ENCODE measurements at regions not wholly inside any gene's neighbourhood (a gene's known extent, or its start where the extent isn't known, plus 50 kb on each side); places are given as distances from the start of the nearest gene placed in this dataset.

DNA sequence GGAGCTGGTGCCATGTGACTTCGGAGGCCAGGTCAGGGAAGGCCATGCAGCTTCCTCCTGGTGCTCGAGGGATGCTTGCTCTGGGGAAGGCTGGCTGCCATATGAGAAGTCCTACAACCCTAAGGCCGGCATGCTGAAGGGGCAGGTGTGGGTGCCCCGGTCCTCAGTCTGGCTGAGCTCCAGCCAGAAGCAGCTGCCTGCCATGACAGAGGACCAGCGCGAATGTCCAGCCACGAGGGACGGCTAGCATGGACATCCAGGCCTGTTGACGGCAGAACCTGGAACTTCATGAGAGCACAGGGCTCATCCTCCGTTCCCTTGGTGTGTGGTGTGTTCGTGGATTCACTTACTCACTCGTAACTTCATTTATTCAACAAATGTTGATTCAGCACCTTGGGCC, 140.6 kb downstream of the IRF8 start:
- ATAC-seq = no peak
- Histone ChIP-seq H3K27ac (no peak overlapping the region), H3K9me3 (no peaks in the 10 kb centered on the region), H3K4me2 (no peak overlapping the region), H3K4me3 (no peak overlapping the region), H3K4me1 (no peaks in the 10 kb centered on the region)
- CTCF ChIA-PET = interaction anchor here (2.7 kb wide), 1 partner anchor 478 kb away, joined by 6 read pairs; no protein-coding TSS in a partner anchor
- TF ChIP-seq ZNF302 (CRISPR knock-in tag; IDR thresholded peaks at IDR 0.05) (no peak), GATA3 (IDR thresholded peaks at IDR 0.05; ENCODE audit: borderline replicate concordance) (no peak)
- 45% methylated on average over 12 of the region's 12 CpGs for WGBS (ENCODE audit: missing lambda C conversion rate)
- no peak for FAIRE-seq
- no peak for DNase-seq (ENCODE audit: low read depth in 1 of 2, low spot score in 1 of 2)
- POLR2A ChIA-PET = no interaction called here

DNA sequence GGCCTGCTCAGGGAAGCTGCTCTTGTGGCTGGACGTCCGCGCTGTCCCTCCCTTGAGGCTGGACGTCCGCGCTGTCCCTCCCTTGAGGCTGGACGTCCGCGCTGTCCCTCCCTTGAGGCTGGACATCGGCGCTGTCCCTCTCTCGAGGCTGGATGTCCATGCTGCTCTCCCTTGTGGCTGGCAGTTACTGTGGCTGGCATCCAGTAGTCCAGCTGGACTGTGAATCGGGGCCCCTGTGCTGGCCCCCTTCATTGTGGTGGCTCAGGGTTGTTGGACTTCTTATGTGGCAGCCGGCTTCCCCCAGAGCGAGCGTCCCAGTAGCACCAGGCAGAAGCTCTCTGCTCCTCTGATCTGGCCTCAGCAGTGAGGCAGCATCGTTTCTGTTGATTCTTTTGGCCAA, 141.5 kb downstream of the IRF8 start:
- FAIRE-seq (no peak), ATAC-seq (no peak), DNase-seq (ENCODE audit: low read depth in 1 of 2, low spot score in 1 of 2) (no peak)
- Histone ChIP-seq H3K27ac (no peak overlapping the region), H3K4me2 (no peak overlapping the region), H3K9me3 (no peaks in the 10 kb centered on the region), H3K4me1 (no peaks in the 10 kb centered on the region), H3K4me3 (no peak overlapping the region)
- TF ChIP-seq HEYL (CRISPR knock-in tag; IDR thresholded peaks at IDR 0.05) (no peak), CEBPB (IDR thresholded peaks at IDR 0.05) (no peak), CHD4 (IDR thresholded peaks at IDR 0.05; ENCODE audit: borderline replicate concordance) (no peak), ZNF302 (CRISPR knock-in tag; IDR thresholded peaks at IDR 0.05) (no peak), JUN (IDR thresholded peaks at IDR 0.05) (no peak), CHD2 (IDR thresholded peaks at IDR 0.05; ENCODE audit: low read length, partially characterized antibody) (no peak), CBX8 (IDR thresholded peaks at IDR 0.05) (no peak), ZFP36 (IDR thresholded peaks at IDR 0.05; ENCODE audit: borderline replicate concordance, partially characterized antibody) (no peak), RARB (CRISPR knock-in tag; IDR thresholded peaks at IDR 0.05) (no peak), SMC3 (IDR thresholded peaks at IDR 0.05) (no peak), HOXB13 (CRISPR knock-in tag; IDR thresholded peaks at IDR 0.05; ENCODE audit: low read depth) (no peak), NR3C1 (IDR thresholded peaks at IDR 0.05) (no peak), PHF8 (IDR thresholded peaks at IDR 0.05; ENCODE audit: borderline replicate concordance, low read depth) (no peak), TFCP2L1 (CRISPR knock-in tag; IDR thresholded peaks at IDR 0.05) (no peak), ZSCAN20 (CRISPR knock-in tag; IDR thresholded peaks at IDR 0.05) (no peak), ZC3H11A (IDR thresholded peaks at IDR 0.05) (no peak), RAD21 (conservative IDR thresholded peaks at IDR 0.05 in 1 of 2, IDR thresholded peaks at IDR 0.05 in 1 of 2) (no peak)
- TF ChIP-seq, protein P1, sequence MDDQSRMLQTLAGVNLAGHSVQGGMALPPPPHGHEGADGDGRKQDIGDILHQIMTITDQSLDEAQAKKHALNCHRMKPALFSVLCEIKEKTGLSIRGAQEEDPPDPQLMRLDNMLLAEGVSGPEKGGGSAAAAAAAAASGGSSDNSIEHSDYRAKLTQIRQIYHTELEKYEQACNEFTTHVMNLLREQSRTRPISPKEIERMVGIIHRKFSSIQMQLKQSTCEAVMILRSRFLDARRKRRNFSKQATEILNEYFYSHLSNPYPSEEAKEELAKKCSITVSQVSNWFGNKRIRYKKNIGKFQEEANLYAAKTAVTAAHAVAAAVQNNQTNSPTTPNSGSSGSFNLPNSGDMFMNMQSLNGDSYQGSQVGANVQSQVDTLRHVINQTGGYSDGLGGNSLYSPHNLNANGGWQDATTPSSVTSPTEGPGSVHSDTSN (IDR thresholded peaks at IDR 0.05) = no peak
- TF ChIP-seq, protein P2, sequence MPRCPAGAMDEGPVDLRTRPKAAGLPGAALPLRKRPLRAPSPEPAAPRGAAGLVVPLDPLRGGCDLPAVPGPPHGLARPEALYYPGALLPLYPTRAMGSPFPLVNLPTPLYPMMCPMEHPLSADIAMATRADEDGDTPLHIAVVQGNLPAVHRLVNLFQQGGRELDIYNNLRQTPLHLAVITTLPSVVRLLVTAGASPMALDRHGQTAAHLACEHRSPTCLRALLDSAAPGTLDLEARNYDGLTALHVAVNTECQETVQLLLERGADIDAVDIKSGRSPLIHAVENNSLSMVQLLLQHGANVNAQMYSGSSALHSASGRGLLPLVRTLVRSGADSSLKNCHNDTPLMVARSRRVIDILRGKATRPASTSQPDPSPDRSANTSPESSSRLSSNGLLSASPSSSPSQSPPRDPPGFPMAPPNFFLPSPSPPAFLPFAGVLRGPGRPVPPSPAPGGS (IDR thresholded peaks at IDR 0.05) = no peak
- CTCF ChIA-PET = interaction anchor here (0.6 to 2.7 kb wide), 7 partner anchors 12 to 479 kb away, joined by 3 to 6 read pairs (median 4); no protein-coding TSS in a partner anchor
- 49% methylated on average over 12 of the region's 17 CpGs for WGBS (ENCODE audit: missing lambda C conversion rate)
- POLR2A ChIA-PET = no interaction called here

DNA sequence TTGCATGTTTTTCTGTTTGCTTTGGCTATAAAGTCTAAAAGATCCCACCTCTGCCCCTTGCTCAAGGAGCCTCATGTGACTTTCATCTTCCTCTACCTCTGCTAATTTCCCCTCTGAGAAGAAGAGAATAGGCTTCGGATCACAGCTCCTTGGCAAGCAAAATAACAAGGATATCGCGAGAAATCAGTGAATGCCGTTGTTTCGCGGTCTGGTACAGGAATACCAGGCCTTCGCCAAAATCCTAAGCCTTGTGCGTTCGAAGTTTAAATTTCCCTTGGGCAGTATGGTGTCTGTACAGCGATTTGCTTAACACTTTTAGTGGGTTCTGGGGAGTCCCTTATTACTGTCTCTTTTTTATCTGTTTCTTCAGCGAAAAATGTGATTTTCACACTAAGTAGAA, 142.3 kb downstream of the IRF8 start:
- POLR2A ChIA-PET = no interaction called here
- H3K9me3 ChIP-seq = no peaks in the 10 kb centered on the region
- CTCF ChIA-PET = interaction anchor here (0.7 to 2.7 kb wide), 7 partner anchors 13 to 479 kb away, joined by 3 to 6 read pairs (median 4); no protein-coding TSS in a partner anchor
- H3K27ac ChIP-seq = no peak overlapping the region
- DNase-seq (ENCODE audit: low read depth in 1 of 2, low spot score in 1 of 2) = no peak
- H3K4me1 ChIP-seq = no peaks in the 10 kb centered on the region
- no peak for FAIRE-seq
- no peak overlapping the region for H3K4me3 ChIP-seq
- TF ChIP-seq RFX5 (IDR thresholded peaks at IDR 0.05) = no peak
- TF ChIP-seq CBX2 (IDR thresholded peaks at IDR 0.05; ENCODE audit: borderline replicate concordance, low read depth) = no peak
- no peak for TF ChIP-seq RARB (CRISPR knock-in tag; IDR thresholded peaks at IDR 0.05)
- TF ChIP-seq, protein P3, sequence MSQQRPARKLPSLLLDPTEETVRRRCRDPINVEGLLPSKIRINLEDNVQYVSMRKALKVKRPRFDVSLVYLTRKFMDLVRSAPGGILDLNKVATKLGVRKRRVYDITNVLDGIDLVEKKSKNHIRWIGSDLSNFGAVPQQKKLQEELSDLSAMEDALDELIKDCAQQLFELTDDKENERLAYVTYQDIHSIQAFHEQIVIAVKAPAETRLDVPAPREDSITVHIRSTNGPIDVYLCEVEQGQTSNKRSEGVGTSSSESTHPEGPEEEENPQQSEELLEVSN (IDR thresholded peaks at IDR 0.05; ENCODE audit: borderline replicate concordance, low read depth) = no peak
- no peak for TF ChIP-seq MYC (IDR thresholded peaks at IDR 0.05; ENCODE audit: borderline replicate concordance, low read length)
- TF ChIP-seq CEBPB (IDR thresholded peaks at IDR 0.05) = no peak
- no peak for TF ChIP-seq HEYL (CRISPR knock-in tag; IDR thresholded peaks at IDR 0.05)
- no peak for TF ChIP-seq JUNB (IDR thresholded peaks at IDR 0.05)
- TF ChIP-seq, protein P1 (IDR thresholded peaks at IDR 0.05) = no peak
- TF ChIP-seq EHMT2 (IDR thresholded peaks at IDR 0.05; ENCODE audit: low read depth) = no peak
- TF ChIP-seq JUN (IDR thresholded peaks at IDR 0.05) = no peak
- TF ChIP-seq, protein P4, sequence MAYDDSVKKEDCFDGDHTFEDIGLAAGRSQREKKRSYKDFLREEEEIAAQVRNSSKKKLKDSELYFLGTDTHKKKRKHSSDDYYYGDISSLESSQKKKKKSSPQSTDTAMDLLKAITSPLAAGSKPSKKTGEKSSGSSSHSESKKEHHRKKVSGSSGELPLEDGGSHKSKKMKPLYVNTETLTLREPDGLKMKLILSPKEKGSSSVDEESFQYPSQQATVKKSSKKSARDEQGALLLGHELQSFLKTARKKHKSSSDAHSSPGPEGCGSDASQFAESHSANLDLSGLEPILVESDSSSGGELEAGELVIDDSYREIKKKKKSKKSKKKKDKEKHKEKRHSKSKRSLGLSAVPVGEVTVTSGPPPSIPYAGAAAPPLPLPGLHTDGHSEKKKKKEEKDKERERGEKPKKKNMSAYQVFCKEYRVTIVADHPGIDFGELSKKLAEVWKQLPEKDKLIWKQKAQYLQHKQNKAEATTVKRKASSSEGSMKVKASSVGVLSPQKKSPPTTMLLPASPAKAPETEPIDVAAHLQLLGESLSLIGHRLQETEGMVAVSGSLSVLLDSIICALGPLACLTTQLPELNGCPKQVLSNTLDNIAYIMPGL (CRISPR knock-in tag; IDR thresholded peaks at IDR 0.05; ENCODE audit: borderline replicate concordance) = no peak
- TF ChIP-seq ZNF302 (CRISPR knock-in tag; IDR thresholded peaks at IDR 0.05) = no peak
- 63% methylated on average over 11 of the region's 11 CpGs for WGBS (ENCODE audit: missing lambda C conversion rate)
- no peak for ATAC-seq
- no peak overlapping the region for H3K4me2 ChIP-seq

All from A549 (cell line).